GM12878 (cell line): ENCODE measurements at regions not wholly inside any gene's neighbourhood (a gene's known extent, or its start where the extent isn't known, plus 50 kb on each side); places are given as distances from the start of the nearest gene placed in this dataset.

ENCODE experiments used
- ATAC-seq: fragments of 200-7000 bp; cut with Tn5 transposase; 3 replicates; pipeline ENCODE4 v1.9.1; 2020; ENCODE audit warnings: mild to moderate bottlenecking, moderate library complexity
- BruUV-seq: library from RNA; stranded (reverse); fragments of 400-500 nt; replicated peaks from 2 replicates; lab custom pipeline; 2021; lab: Mats Ljungman, UMichigan
- CTCF ChIA-PET: fragments of 300-600 bp; sonication (Branson Sonifier 250); formaldehyde crosslinking; extraction: SDS; loops from one replicate; lab custom pipeline; 2021; ENCODE audit warnings: inconsistent platforms; lab: Yijun Ruan, JAX
- POLR2A ChIA-PET: fragments of 350-600 bp; formaldehyde crosslinking; extraction: SDS; loops from one replicate; lab custom pipeline; 2021; ENCODE audit warnings: inconsistent platforms; lab: Charles Lee
- RAD21 ChIA-PET: fragments of 300-600 bp; sonication (Branson Sonifier 250); formaldehyde crosslinking; loops from one replicate; lab custom pipeline; 2023; ENCODE audit warnings: antibody characterized with exemption; ENCODE audit not compliant: unreplicated experiment; lab: Charles Lee
- SMC1A ChIA-PET: fragments of 300-600 bp; sonication (Branson Sonifier 250); formaldehyde crosslinking; loops from one replicate; lab custom pipeline; 2023; ENCODE audit not compliant: unreplicated experiment, uncharacterized antibody; lab: Charles Lee
- DNase-seq: peaks from one replicate; pipeline ENCODE4 v3.0.0-alpha.2; 2011; ENCODE audit warnings: low read depth, low spot score
- FAIRE-seq: peaks from 3 replicates; lab custom pipeline; 2011; peaks lifted over from hg19 to GRCh38; lab: Jason Lieb, UNC
- H2AFZ ChIP-seq: 2 replicates; pipeline ENCODE4 v1.6.0; 2011; ENCODE audit warnings: low read depth, low read length, control low read depth; ENCODE audit not compliant: control insufficient read depth
- H3K27ac ChIP-seq: 2 replicates; pipeline ENCODE4 v1.5.1; 2011; ENCODE audit warnings: control low read depth; ENCODE audit not compliant: control insufficient read depth, insufficient read depth
- H3K27me3 ChIP-seq, 2 experiments: replicated peaks in 1 of 2; 2 replicates each; pipeline versions ENCODE4 v1.6.0 to v1.6.1; 2011; ENCODE audit warnings: low read length in 1 of 2; ENCODE audit not compliant: control insufficient read depth in 2 of 2, insufficient read depth in 2 of 2
- H3K36me3 ChIP-seq, 2 experiments: 2 replicates each; pipeline ENCODE4 v1.5.1; 2011; ENCODE audit warnings: low read length in 1 of 2; ENCODE audit not compliant: control insufficient read depth in 2 of 2, insufficient read depth in 2 of 2
- H3K4me1 ChIP-seq: 2 replicates; pipeline ENCODE4 v1.6.1; 2011; ENCODE audit warnings: mild to moderate bottlenecking, low read length, moderate library complexity, mixed read lengths; ENCODE audit not compliant: control insufficient read depth, insufficient read depth
- H3K4me2 ChIP-seq: 2 replicates; pipeline ENCODE4 v1.6.0; 2011; ENCODE audit warnings: control low read depth; ENCODE audit not compliant: control insufficient read depth, insufficient read depth
- H3K4me3 ChIP-seq: fragments of 200-600 bp; sonication (generic); 2 replicates; pipeline ENCODE4 v1.5.1; 2016
- H3K79me2 ChIP-seq: 2 replicates; pipeline ENCODE4 v1.6.0; 2011; ENCODE audit warnings: low read length; ENCODE audit not compliant: control insufficient read depth, insufficient read depth
- H3K9ac ChIP-seq: 2 replicates; pipeline ENCODE4 v1.8.0; 2011; ENCODE audit warnings: low read length, control low read depth, mixed read lengths; ENCODE audit not compliant: control insufficient read depth, insufficient read depth
- H3K9me3 ChIP-seq: replicated peaks from 3 replicates; pipeline ENCODE4 v1.5.1; 2011; ENCODE audit warnings: mild to moderate bottlenecking, low read length; ENCODE audit not compliant: control insufficient read depth, insufficient read depth
- H4K20me1 ChIP-seq: 2 replicates; pipeline ENCODE4 v1.6.0; 2011; ENCODE audit not compliant: control insufficient read depth, insufficient read depth
- ASH2L ChIP-seq: fragments of 300-600, 200-600 bp; sonication (generic); IDR thresholded peaks from 2 replicates; pipeline ENCODE4 v1.6.1; 2017; ENCODE audit warnings: low read depth, mild to moderate bottlenecking, borderline replicate concordance
- CHD2 ChIP-seq: IDR thresholded peaks from 2 replicates; pipeline ENCODE4 v1.6.1; 2011; ENCODE audit warnings: low read depth, low read length, improper control_type of control experiment, borderline replicate concordance
- ETV6 ChIP-seq, 2 experiments: fragments of 450-650 bp in 1 of 2; IDR thresholded peaks in 1 of 2; conservative IDR thresholded peaks in 1 of 2; 2 replicates each; pipeline ENCODE4 v1.6.1; 2014; ENCODE audit warnings: antibody characterized with exemption in 1 of 2, borderline replicate concordance in 1 of 2, low read depth in 1 of 2, mild to moderate bottlenecking in 1 of 2, moderate library complexity in 1 of 2
- FOXK2 ChIP-seq: fragments of 450-650 bp; IDR thresholded peaks from 2 replicates; pipeline ENCODE4 v1.6.1; 2017; ENCODE audit warnings: mild to moderate bottlenecking, moderate library complexity
- IKZF1 ChIP-seq: fragments of 450-650 bp; conservative IDR thresholded peaks from 2 replicates; pipeline ENCODE4 v1.6.1; 2017; ENCODE audit warnings: antibody characterized with exemption, mild to moderate bottlenecking
- KDM1A ChIP-seq: fragments of 200-600 bp; sonication (generic); IDR thresholded peaks from 2 replicates; pipeline ENCODE4 v1.6.1; 2016; ENCODE audit warnings: borderline replicate concordance
- NFIC ChIP-seq: IDR thresholded peaks from 2 replicates; pipeline ENCODE4 v1.6.1; 2012; ENCODE audit warnings: low read depth, mild to moderate bottlenecking, inconsistent platforms, low read length, moderate library complexity
- NFYB ChIP-seq: IDR thresholded peaks from 2 replicates; pipeline ENCODE4 v1.6.1; 2011; ENCODE audit warnings: low read depth, mild to moderate bottlenecking, low read length, improper control_type of control experiment, moderate library complexity; ENCODE audit not compliant: insufficient read depth
- NRF1 ChIP-seq: conservative IDR thresholded peaks from 2 replicates; pipeline ENCODE4 v1.6.1; 2011; ENCODE audit warnings: mild to moderate bottlenecking, low read depth, low read length, improper control_type of control experiment
- PAX8 ChIP-seq: fragments of 450-650 bp; IDR thresholded peaks from 2 replicates; pipeline ENCODE4 v1.6.1; 2017; ENCODE audit warnings: mild to moderate bottlenecking, moderate library complexity
- POLR2A ChIP-seq: IDR thresholded peaks from 2 replicates; pipeline ENCODE4 v1.6.1; 2011; ENCODE audit warnings: low read depth, mild to moderate bottlenecking, low read length
- TCF3 ChIP-seq: IDR thresholded peaks from 2 replicates; pipeline ENCODE4 v1.6.1; 2012; ENCODE audit warnings: low read depth, mild to moderate bottlenecking, low read length, borderline replicate concordance; ENCODE audit not compliant: insufficient read depth
- ZBTB40 ChIP-seq: fragments of 450-650 bp; IDR thresholded peaks from 2 replicates; pipeline ENCODE4 v1.6.1; 2016; ENCODE audit warnings: mild to moderate bottlenecking, moderate library complexity, borderline replicate concordance
- ZNF24 ChIP-seq: fragments of 450-650 bp; IDR thresholded peaks from 2 replicates; pipeline ENCODE4 v1.6.1; 2017; ENCODE audit warnings: antibody characterized with exemption, mild to moderate bottlenecking
- ZZZ3 ChIP-seq: IDR thresholded peaks from 2 replicates; pipeline ENCODE4 v1.6.1; 2011; ENCODE audit warnings: low read depth; ENCODE audit not compliant: control insufficient read depth, insufficient read length
- WGBS: methylation state at CpG from one replicate; pipeline ENCODE4 v1.1.6; 2016; ENCODE audit warnings: low lambda C conversion rate; ENCODE audit not compliant: insufficient replicate concordance, insufficient coverage; ENCODE audit errors: missing lambda C conversion rate; 5-methylcytosine and 5-hydroxymethylcytosine counted together
- in situ Hi-C: fragments of 300-500 bp; cut with MboI; formaldehyde crosslinking; loops from 9 replicates; pipeline ENCODE4 v1.14.3; 2018; ENCODE audit warnings: mixed read lengths
- intact Hi-C: fragments of 100-400 bp; cut with micrococcal nuclease; formaldehyde crosslinking; loops from one replicate; pipeline ENCODE4 v1.14.2; 2022; ENCODE audit not compliant: unreplicated experiment
- TF ChIP-seq, protein P1 (sequence below): fragments of 150-350 bp; IDR thresholded peaks from 2 replicates; pipeline ENCODE4 v1.6.1; 2014; ENCODE audit warnings: mild to moderate bottlenecking, low read depth, low read length

DNA sequence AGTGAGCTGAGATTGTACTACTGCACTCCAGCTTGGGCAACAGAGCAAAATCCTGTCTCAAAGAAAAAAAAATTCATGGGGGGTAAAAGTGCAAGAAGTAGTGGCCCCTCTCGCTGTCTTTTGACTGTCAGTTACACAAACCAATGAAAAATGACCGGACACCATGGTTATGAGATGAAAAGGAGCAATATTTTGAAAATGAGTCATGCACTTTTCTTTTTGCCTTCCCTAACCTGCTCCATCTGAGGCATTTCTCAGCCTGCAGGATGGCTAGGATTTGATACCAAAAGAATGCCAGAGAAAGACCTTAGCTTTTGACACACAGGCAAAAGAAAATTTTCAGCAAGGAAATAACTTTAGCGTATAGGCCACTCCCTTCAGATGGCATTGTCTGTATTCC lies 181.7 kb upstream of the ARID1B start:
- no peaks in the 10 kb centered on the region for H3K4me1 ChIP-seq
- ATAC-seq = no peak
- TF ChIP-seq NFYB (no peak), CHD2 (no peak), TCF3 (no peak), ETV6 (conservative IDR thresholded peaks at IDR 0.05 in 1 of 2, IDR thresholded peaks at IDR 0.05 in 1 of 2; ENCODE audit: borderline replicate concordance in 1 of 2, low read depth in 1 of 2) (no peak), FOXK2 (no peak), PAX8 (no peak), KDM1A (no peak), POLR2A (no peak), ZNF24 (no peak), IKZF1 (no peak), NFIC (no peak), ZBTB40 (no peak), ZZZ3 (no peak), NRF1 (no peak), ASH2L (no peak)
- TF ChIP-seq, protein P1, sequence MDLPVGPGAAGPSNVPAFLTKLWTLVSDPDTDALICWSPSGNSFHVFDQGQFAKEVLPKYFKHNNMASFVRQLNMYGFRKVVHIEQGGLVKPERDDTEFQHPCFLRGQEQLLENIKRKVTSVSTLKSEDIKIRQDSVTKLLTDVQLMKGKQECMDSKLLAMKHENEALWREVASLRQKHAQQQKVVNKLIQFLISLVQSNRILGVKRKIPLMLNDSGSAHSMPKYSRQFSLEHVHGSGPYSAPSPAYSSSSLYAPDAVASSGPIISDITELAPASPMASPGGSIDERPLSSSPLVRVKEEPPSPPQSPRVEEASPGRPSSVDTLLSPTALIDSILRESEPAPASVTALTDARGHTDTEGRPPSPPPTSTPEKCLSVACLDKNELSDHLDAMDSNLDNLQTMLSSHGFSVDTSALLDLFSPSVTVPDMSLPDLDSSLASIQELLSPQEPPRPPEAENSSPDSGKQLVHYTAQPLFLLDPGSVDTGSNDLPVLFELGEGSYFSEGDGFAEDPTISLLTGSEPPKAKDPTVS = no peak
- TF ChIP-seq, all 136 proteins: peak for 0
- Histone ChIP-seq H3K27me3 (no peaks in the 10 kb centered on the region), H4K20me1 (no peaks in the 10 kb centered on the region), H3K79me2 (no peaks in the 10 kb centered on the region), H3K9ac (no peak overlapping the region), H3K36me3 (no peaks in the 10 kb centered on the region), H2AFZ (no peak overlapping the region), H3K4me2 (no peak overlapping the region), H3K9me3 (no peaks in the 10 kb centered on the region), H3K27ac (no peak overlapping the region), H3K4me3 (no peak overlapping the region)
- RAD21 ChIA-PET = no interaction called here
- intact Hi-C loops (no loop called here), in situ Hi-C loops (no loop called here)
- WGBS = 45% methylated on average over 3 of the region's 3 CpGs
- CTCF ChIA-PET = no interaction called here
- SMC1A ChIA-PET = interaction anchor here (0.7 kb wide), 1 partner anchor 18 kb away, joined by 4 read pairs; no protein-coding TSS in a partner anchor
- FAIRE-seq (no peak), DNase-seq (no peak)
- POLR2A ChIA-PET = no interaction called here
- no TSS peak for BruUV-seq
